CD4-positive, alpha-beta T cell (primary cell): ENCODE measurements at regions not wholly inside any gene's neighbourhood (a gene's known extent, or its start where the extent isn't known, plus 50 kb on each side); places are given as distances from the start of the nearest gene placed in this dataset.

ENCODE experiments used
- ATAC-seq: fragments of 200-7000 bp; cut with Tn5 transposase; one replicate; pipeline ENCODE4 v1.10.0; 2022; ENCODE audit warnings: mild to moderate bottlenecking; ENCODE audit not compliant: poor library complexity
- CTCF ChIA-PET: fragments of 350-600 bp; sonication (Branson Sonifier 250); formaldehyde crosslinking; loops from one replicate; lab custom pipeline; 2021; ENCODE audit warnings: antibody characterized with exemption, inconsistent platforms; lab: Charles Lee
- POLR2A ChIA-PET: fragments of 350-600 bp; sonication (Branson Sonifier 250); formaldehyde crosslinking; loops from one replicate; lab custom pipeline; 2021; ENCODE audit warnings: antibody characterized with exemption, inconsistent platforms; lab: Charles Lee
- DNase-seq, 14 experiments: peaks; one replicate each; pipeline ENCODE4 v3.0.0-alpha.2; 2013 to 2020; ENCODE audit warnings: mixed read lengths in 2 of 14
- H3K27ac ChIP-seq, 2 donors: one replicate each; pipeline versions ENCODE4 v1.5.1 to v1.7.0; 2013; ENCODE audit warnings: low read length in 2 of 2, low read depth in 1 of 2, mild to moderate bottlenecking in 1 of 2
- H3K27me3 ChIP-seq, 2 experiments: 1 replicate in 1 of 2; 2 replicates in 1 of 2; pipeline versions ENCODE4 v1.6.1 to v1.7.0; 2013; ENCODE audit warnings: low read length in 2 of 2, control low read depth in 1 of 2, mild to moderate bottlenecking in 1 of 2, moderate library complexity in 1 of 2; ENCODE audit not compliant: insufficient read depth in 2 of 2, control insufficient read depth in 1 of 2
- H3K36me3 ChIP-seq: one replicate; pipeline ENCODE4 v1.6.1; 2013; ENCODE audit warnings: low read length, control low read depth; ENCODE audit not compliant: insufficient read depth
- H3K4me1 ChIP-seq: one replicate; pipeline ENCODE4 v1.6.1; 2013; ENCODE audit warnings: low read length, control low read depth; ENCODE audit not compliant: insufficient read depth
- H3K4me3 ChIP-seq: one replicate; pipeline ENCODE4 v1.5.1; 2013; ENCODE audit warnings: mild to moderate bottlenecking, low read length, moderate library complexity
- H3K9me3 ChIP-seq, 2 experiments: 1 replicate in 1 of 2; 2 replicates in 1 of 2; pipeline versions ENCODE4 v1.6.1 to v1.7.0; 2013; ENCODE audit warnings: low read length in 2 of 2, mild to moderate bottlenecking in 2 of 2, control low read depth in 1 of 2, moderate library complexity in 1 of 2; ENCODE audit not compliant: control insufficient read depth in 1 of 2, insufficient read depth in 1 of 2
- H3K27ac Mint-ChIP-seq: one replicate; pipeline ENCODE4 v1.8.0; 2020; ENCODE audit warnings: mixed read lengths
- H3K27me3 Mint-ChIP-seq: one replicate; pipeline ENCODE4 v1.8.0; 2021; ENCODE audit warnings: mixed read lengths
- H3K36me3 Mint-ChIP-seq: one replicate; pipeline ENCODE4 v1.8.0; 2021; ENCODE audit warnings: low read depth, mixed read lengths
- H3K4me1 Mint-ChIP-seq: one replicate; pipeline ENCODE4 v1.8.0; 2021; ENCODE audit warnings: low read depth, mixed read lengths
- H3K4me3 Mint-ChIP-seq: one replicate; pipeline ENCODE4 v1.8.0; 2020; ENCODE audit warnings: mild to moderate bottlenecking, mixed read lengths
- H3K9me3 Mint-ChIP-seq: one replicate; pipeline ENCODE4 v1.8.0; 2020; ENCODE audit warnings: mixed read lengths
- CTCF ChIP-seq: fragments of 200-600 bp; IDR thresholded peaks from one replicate; pipeline ENCODE4 v1.8.0; 2022; ENCODE audit warnings: antibody characterized with exemption, mild to moderate bottlenecking
- intact Hi-C, 2 experiments: fragments of 100-400 bp; cut with DNase I in 1 of 2; cut with micrococcal nuclease in 1 of 2; formaldehyde crosslinking; loops; one replicate each; pipeline versions ENCODE4 v1.15.1 to v1.9.0; 2023 to 2025; cut with DNase I, micrococcal nuclease

DNA sequence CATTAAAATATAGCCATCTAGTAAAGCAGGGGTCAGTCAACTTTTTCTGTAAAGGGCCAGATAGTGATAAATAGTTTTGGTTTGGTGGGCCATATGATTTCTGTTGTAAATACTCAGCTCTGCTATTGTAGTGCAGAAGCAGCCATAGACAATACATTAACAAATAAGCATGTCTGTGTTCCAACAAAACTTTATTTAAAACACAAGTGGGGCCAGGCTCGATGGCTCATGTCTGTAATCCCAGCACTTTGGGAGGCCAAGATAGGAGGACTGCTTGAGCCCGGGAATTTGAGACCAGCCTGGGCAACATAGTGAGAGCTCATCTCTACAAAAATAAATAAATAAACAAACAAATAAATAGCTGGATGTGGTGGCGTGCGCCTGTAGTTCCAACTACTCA is 60.8 kb upstream of the TANC2 start:
- H3K4me3 ChIP-seq, result no peak overlapping the region
- CTCF ChIA-PET, result no interaction called here
- Mint-ChIP-seq H3K27ac (no peak overlapping the region), H3K27me3 (peaks cover 15% of the 10 kb centered on the region), H3K4me1 (no peaks in the 10 kb centered on the region), H3K4me3 (no peak overlapping the region), H3K9me3 (no peaks in the 10 kb centered on the region), H3K36me3 (no peaks in the 10 kb centered on the region)
- intact Hi-C loops, result no loop called here
- no peak overlapping the region for H3K27ac ChIP-seq
- DNase-seq (no peak), ATAC-seq (no peak)
- no peaks in the 10 kb centered on the region for H3K36me3 ChIP-seq
- POLR2A ChIA-PET, result no interaction called here
- no peak for TF ChIP-seq CTCF
- H3K9me3 ChIP-seq, result no peaks in the 10 kb centered on the region
- peaks cover 0 to 7% of the 10 kb centered on the region in 2 experiments for H3K27me3 ChIP-seq
- H3K4me1 ChIP-seq, result no peaks in the 10 kb centered on the region

DNA sequence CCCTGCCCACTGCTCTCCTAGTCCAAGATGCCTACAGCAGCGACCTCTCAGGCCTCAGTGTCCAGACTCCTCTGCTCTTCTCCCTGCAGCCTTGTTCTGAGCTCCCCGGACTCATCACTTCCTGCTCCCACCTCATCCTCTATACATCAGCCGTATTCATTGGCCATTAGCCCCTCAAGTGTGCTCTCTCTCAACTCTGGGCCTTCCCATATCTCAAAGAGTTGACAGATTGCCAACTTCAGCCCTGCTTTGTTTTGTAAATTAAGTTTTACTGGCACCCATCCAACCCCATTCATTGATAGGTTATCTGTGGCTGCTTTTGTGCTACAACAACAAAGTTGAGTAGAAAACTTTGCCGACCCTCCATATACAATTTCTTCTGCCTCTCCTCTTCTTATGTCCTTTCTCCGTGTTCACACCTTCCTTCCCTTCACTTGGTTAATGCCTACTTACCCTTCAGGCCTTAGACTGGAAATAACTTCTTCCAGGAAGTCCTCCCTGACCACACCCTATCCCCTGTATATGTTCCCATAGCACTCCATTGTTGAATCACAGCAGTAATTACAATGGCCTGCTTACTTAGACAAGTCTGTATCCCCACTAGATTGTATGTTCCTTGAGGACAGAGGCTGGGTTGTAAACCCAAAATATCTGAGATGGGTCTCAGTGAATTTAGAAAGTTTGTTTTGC is 63.4 kb upstream of the TANC2 start:
- no peak overlapping the region for H3K27ac Mint-ChIP-seq
- ATAC-seq (no peak), DNase-seq (no peak)
- intact Hi-C loops, result no loop called here
- TF ChIP-seq CTCF, result no peak
- Histone ChIP-seq H3K4me3 (no peak overlapping the region), H3K36me3 (no peaks in the 10 kb centered on the region), H3K27ac (no peak overlapping the region), H3K27me3 (peaks cover 2 to 7% of the 10 kb centered on the region in 2 experiments), H3K9me3 (no peaks in the 10 kb centered on the region), H3K4me1 (no peaks in the 10 kb centered on the region)
- CTCF ChIA-PET, result no interaction called here
- H3K27me3 Mint-ChIP-seq, result peaks cover 6% of the 10 kb centered on the region
- no peaks in the 10 kb centered on the region for H3K9me3 Mint-ChIP-seq
- no peaks in the 10 kb centered on the region for H3K4me1 Mint-ChIP-seq
- no peak overlapping the region for H3K4me3 Mint-ChIP-seq
- H3K36me3 Mint-ChIP-seq, result no peaks in the 10 kb centered on the region
- POLR2A ChIA-PET, result no interaction called here

- ChIA-PET CTCF (no interaction called here), POLR2A (no interaction called here)
These were observed 64.5 kb upstream of the TANC2 start for GRCh38 chr17:62901544-62901943.

More at GRCh38 chr17:62901544-62901943, 64.5 kb upstream of the TANC2 start:
- Histone ChIP-seq H3K9me3 (no peaks in the 10 kb centered on the region), H3K4me1 (no peaks in the 10 kb centered on the region), H3K36me3 (no peaks in the 10 kb centered on the region), H3K4me3 (no peak overlapping the region), H3K27ac (no peak overlapping the region), H3K27me3 (peaks cover 0 to 2% of the 10 kb centered on the region in 2 experiments)
- DNase-seq (no peak), ATAC-seq (no peak)
- Mint-ChIP-seq H3K4me1 (no peaks in the 10 kb centered on the region), H3K4me3 (no peak overlapping the region), H3K36me3 (no peaks in the 10 kb centered on the region), H3K27me3 (no peaks in the 10 kb centered on the region), H3K27ac (no peak overlapping the region), H3K9me3 (no peaks in the 10 kb centered on the region)
- intact Hi-C loops, result no loop called here
- no peak for TF ChIP-seq CTCF
